TTC549 (cell line): ENCODE measurements at regions not wholly inside any gene's neighbourhood (a gene's known extent, or its start where the extent isn't known, plus 50 kb on each side); places are given as distances from the start of the nearest gene placed in this dataset.
"Not testable (repeated sequence)": the region's sequence is repeated elsewhere in the genome, so short reads cannot be mapped to it uniquely, and the experiment has no call there.

Experiments
- FAIRE-seq: peaks from 2 replicates; lab custom pipeline; 2012; peaks lifted over from hg19 to GRCh38; lab: Jason Lieb, UNC

DNA sequence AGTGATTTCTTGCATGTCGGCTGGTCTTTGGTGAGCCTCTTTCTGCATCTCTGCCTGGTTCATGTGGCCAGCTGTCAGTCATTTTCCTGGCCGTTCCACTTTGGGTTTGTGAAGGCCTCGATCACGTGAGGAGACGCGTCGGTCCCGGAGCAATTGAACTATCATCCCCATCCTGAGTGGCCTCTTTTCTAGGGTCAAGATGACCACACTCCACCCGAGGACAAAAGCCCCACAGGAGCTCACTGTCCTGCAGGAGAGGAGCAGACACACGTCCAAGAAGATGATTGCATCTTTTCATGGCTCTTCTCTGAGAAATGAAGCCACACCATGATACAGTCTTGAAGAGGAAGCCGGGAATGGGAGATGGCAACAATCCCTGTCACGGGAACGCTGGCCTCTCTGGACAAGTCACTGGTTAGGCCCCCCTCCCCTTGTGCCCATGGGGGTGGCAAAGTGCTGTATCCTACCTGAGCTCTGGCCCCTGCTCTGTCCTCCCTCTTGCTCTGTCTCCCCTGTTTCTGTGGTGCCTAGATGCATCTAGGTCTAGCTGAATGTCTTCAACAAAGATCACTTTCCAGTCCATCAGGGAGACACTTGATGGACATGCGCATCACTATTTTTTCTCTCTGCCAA lies 291.4 kb upstream of the ZNF337 start:
- FAIRE-seq: not testable (repeated sequence)

DNA sequence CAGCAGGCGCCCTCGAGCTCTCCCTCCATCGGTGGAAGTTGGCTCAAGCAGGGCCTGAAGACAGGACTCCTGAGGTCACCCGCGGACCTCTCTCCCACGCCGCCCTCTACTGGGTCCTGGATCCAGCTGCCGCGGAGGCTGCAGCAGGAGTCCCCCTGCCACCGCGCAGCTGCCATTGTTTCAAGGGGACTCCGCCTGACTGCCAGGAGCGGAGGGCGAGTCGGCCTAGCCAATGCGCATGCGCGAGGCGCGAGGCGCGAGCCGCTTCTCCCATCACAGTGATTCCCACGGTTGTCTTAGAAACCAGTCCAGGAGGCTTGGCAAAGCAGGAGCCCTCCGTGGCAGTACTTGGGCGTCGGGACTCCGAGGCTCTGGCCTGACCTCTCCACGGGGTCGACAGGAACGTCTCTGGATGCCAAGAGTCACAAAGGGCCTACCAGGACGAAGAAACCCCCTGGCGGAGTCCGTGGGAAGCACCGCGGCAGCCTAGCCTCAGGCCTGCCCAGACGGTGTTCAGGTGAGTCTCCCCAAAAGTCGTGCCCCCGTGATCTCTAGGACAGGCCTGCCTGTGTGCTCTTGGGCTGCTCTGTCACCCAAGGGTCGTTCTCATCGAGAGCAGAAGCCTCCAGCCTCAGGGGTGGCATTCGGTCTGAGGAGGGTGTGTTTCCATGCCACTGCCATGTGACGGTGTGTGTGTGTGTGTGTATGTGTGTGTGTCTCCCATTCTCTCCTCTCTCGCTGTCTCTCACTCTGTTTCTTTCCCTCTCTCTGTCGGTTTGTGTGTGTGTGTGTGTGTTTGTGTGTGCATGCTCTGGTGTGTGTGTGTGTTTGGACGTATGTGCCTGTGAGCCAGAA lies 290.6 kb upstream of the ZNF337 start:
- no peak for FAIRE-seq

DNA sequence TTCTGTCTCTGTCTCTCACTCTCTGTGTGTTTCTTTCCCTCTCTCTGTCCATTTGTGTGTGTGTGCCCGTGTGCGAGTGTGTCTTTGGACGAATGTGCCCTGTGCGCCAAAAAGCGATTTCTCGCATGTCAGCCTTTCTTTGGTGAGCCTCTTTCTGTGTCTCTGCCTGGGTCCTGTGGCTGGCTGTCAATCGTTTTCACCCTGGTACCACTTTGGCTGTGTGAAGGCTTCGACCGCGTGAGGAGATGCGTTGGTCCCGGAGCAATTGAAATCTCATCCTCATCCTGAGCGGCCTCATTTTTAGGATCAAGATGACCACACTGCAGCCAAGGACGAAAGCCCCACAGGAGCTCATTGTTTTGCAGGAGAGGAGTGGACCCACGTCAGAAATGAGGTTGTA lies 288.9 kb upstream of the ZNF337 start:
- FAIRE-seq: no peak

DNA sequence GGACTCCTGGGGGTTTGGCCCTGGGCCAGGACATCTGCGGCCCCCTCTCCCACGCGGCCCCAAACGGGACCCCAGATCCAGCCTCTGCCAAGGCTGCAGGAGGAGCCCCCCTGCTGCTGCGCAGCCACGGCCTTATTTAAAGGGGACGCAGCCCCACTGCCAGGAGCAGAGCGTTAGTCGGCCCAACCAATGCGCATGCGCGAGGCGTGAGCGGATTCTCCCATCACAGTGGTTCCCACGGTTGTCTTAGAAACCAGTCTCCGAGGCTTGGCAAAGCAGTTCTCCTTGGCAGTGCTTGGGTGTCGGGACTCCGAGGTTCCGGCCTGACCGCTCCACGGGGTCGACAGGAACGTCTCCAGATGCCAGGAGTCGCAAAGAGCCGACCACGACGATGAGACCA lies 288.3 kb upstream of the ZNF337 start:
- FAIRE-seq: no peak

DNA sequence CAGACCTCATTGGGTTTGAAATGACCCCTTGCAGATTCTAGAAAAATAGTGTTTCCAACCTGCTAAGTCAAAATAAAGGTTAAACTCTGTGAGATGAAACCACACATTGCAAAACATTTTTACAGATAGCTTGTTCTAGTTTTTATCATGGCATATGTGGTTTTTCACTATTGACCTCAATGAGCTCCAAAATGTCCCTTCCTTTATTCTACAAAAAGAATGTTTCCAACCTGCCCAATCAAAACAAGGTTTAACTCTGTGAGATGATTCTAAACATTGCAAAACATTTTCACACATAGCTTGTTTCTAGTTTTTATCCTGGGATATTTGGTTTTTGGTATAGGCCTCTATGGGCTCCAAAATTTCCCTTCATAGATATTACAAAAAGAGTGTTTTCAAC lies 286.0 kb upstream of the ZNF337 start:
- not testable (repeated sequence) for FAIRE-seq

DNA sequence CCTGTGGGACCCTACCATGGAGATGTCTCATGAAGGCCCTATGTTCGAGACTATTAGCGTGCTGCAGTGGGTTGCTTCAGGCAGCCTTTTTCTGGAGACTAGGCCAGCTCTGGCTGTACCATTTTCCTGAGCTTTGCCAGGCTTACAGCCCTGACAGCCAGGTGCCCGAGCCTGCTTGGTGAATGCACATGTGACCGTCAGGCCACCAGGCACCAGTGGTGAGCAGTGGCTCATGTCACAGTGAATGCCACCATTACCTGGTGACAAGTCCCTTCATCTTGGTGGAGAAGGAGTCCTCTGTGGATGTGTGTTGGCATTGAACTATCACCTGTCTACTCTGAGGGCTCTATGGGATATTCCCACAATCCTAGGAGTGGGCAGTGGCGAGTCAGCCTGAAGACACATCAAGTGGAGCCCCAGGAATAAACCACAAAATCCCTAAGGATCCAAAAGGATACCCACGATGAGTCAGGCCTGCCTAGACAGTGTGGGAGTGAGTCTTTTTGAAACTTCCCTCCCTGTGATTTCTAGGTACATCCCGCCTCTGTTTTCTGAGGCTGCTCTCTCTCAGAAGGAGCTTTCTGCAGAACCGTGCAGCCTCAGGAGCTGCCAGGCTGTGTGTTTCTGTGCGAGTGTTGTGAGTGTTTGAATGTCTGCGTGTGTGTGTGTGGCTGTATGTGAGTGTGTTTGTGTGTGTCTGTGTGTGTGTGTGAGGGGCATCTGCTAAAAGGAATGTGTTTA lies 282.0 kb upstream of the ZNF337 start:
- not testable (repeated sequence) for FAIRE-seq

DNA sequence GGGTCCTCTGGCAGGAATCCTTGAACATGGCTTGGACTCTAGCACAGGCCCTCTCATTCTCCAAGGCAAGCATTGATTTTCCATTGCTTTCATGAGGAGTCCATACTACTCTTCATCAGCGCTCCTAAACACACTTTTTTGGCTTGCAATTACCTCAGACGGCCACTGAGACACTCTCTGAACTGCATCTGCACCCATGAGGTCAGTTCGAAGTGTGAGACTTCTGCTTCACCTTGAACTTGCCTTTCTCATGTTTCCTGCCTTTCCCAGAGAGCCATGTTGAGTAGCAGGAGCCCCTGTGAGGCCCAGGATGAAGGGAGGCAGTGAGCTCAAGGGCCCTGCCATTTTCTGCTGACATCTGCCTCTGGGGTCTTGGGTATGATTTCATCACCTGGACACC lies 279.2 kb upstream of the ZNF337 start:
- not testable (repeated sequence) for FAIRE-seq

DNA sequence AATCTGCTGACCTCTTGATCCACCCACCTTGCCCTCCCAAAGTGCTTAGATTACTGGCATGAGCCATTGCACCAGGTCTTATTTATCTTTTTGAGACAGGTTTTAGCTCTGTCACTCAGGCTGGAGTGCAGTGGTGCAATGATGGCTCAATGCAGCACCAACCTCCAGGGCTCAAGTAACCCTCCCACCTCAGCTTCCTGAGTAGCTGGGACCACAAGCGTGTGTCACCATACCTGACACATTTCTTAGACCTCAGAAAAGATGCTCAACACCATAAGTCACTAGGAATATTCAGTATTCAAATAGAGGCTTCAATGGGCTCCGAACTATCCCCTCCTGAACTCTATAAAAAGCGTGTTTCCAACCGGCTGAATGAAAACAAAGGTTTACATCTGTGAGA lies 268.6 kb upstream of the ZNF337 start:
- not testable (repeated sequence) for FAIRE-seq

DNA sequence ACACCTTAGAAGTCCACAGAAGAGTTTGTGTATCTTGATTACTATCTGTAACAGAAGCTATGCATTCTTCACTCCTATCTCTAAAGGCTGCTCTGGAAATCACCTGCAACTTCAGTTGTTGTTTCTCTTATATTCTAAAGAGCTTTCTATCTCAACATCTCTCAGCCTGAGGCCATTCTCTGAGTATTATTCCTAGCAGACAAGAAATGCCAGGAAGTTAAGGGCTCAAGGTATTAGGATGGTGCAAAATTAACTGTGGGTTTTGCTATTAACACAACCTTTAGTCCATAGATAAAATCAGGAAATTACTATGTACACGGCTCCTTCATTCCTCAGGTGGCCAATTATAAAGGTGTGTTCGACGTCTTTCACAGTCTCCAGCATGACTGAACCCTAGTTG lies 257.2 kb upstream of the ZNF337 start:
- not testable (repeated sequence) for FAIRE-seq

DNA sequence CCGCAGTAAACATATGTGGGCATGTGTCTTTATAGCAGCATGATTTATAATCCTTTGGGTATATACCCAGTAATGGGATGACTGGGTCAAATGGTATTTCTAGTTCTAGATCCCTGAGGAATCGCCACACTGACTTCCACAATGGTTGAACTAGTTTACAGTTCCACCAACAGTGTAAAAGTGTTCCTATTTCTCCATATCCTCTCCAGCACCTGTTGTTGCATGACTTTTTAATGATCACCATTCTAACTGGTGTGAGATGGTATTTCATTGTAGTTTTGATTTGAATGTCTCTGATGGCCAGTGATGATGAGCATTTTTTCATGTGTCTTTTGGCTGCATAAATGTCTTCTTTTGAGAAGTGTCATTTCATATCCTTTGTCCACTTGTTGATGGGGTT lies 238.6 kb upstream of the ZNF337 start:
- not testable (repeated sequence) for FAIRE-seq

DNA sequence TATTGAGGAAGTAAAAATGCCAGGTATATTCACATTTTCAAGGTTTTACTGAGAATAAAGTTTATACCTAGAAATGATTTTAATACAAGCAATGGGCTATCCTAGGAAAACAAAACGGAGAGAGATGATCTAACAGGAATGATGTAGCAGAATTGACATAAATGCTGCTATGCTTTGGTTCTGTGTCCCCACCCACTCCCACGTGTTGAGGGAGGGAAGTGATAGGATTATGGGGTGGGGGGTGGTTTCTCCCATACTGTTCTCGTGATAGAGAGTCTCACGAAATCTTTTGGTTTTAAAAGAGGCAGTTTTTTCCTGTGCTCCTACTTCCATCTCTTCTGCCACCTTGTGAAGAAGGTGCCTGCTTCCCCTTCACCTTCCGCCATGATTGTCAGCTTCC lies 236.2 kb upstream of the ZNF337 start:
- FAIRE-seq: not testable (repeated sequence)

DNA sequence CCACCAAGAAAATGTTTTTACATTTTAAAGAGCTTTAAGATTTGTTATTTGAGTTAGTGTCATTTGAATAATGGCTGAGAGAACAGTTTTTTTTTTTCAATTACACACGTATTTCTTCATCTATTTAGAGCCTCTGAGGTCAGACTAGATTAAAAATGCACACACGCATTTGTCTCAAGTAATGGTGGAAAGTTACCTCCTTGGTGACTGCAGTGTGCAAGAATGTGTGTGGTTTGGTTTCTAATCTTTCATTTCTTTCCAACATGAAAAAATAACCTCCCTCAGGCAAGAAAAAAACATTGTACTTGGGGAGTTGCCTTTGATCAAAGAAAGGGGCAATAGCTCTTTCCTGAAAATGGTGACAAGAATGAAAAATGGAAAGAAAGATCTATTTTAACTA lies 235.5 kb upstream of the ZNF337 start:
- FAIRE-seq: not testable (repeated sequence)

DNA sequence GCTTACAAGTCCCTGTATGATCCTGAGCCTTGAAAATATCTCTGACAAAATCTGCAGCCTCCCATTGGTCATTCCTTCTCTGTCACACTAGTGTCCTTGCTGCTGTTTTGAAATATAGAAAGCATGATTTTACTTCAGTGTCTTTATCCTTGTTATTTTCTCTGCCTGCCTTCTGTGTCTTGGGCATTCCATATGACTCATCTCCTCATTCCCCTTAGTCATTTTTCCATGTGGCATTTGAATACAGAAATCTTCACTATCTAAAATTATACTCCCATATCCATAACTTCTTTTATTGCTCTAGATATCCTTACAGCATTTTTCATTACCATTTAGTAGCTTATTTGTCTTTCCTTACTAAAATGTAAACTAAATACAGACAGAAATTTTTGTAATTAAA lies 205.7 kb upstream of the ZNF337 start:
- FAIRE-seq: not testable (repeated sequence)

DNA sequence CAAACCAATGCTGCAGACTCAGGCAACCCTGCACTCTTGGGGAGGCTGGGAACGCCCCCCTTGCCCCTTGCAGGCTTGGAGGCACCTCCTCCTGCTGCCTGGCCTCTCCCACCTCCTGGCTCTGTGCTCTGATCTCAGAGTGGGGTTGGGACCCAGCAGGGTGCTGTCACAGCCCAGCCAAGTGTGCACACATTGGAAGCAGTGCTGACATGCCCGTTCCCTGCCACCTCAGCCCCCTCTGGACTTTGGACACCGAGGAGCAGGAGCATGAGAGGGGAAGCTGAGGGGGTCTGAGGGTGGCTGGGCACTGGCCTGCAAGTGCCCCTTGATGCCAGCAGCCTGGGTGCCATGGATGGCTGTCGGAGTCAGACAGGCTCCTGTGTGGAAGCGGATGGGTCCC lies 202.0 kb upstream of the ZNF337 start:
- not testable (repeated sequence) for FAIRE-seq

DNA sequence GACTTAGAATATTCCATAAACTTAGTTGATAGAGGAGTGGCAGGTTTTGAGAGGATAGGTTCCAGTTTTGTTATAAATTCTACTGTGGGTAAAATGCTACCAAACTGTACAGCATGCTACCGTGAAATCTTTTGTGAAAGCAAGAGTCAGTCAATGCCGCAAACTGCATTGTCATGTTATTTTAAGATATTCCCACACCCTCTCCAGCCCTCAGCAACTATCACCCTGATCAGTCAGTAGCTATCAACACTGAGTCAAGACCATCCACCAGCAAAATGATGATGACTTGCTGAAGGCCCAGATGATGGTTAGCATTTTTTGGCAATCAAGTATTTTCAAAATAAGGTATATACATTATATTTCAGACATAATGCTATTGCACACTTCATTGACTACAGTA lies 182.4 kb upstream of the ZNF337 start:
- FAIRE-seq: not testable (repeated sequence)

DNA sequence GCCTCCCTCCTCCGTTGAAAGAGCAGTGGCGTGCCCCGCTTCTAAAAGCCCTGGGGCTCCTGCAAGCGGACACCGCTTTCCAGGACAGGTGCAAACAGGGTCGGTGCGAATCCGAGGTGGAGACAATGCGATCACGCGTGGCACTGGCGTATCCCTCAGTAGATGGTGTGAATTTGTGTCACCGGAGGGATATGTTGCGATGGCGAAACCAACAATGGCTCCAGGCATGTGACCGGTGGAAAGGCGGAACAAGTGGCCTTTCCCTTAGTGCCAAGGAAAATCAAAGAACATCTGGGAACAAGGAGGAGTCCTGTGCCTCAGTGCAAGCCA lies 172.0 kb upstream of the ZNF337 start:
- not testable (repeated sequence) for FAIRE-seq

DNA sequence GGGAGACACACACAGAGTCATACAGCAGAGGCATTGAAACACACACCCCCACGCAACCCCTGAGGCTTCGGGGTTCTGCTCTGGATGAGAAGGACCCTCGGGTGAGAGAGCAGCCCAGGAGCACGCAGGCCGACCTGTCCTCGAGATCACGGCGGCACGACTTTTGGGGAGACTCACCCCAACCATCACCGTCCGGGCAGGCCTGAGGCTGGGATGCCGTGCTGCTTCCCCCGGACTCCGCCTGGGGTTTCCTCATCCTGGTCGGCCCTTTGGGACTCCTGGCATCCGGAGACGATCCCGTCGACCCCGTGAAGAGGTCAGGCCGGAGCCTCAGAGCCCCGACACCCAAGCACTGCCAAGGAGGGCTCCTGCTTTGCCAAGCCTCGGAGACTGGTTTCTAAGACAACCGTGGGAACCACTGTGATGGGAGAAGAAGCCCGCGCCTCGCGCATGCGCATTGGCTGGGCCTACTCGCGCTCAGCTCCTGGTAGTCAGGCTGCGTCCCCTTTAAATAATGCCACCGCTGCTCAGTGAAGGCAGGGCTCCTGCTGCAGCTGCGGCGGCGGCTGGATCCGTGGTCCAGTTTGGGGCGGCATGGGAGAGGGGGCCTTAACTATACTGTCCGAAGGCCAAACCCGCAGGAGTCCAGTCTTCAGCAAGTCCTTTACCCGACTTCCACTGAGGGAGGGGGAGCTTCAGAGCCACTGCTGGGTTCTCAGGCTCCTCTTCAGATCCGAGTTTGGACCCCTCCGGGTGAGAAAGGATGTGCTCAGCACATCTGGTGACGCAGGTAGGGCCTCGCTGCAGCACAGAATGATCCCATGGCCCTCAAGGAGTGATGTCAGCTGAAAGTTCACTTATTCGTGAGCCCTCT lies 171.4 kb upstream of the ZNF337 start:
- FAIRE-seq: no peak

DNA sequence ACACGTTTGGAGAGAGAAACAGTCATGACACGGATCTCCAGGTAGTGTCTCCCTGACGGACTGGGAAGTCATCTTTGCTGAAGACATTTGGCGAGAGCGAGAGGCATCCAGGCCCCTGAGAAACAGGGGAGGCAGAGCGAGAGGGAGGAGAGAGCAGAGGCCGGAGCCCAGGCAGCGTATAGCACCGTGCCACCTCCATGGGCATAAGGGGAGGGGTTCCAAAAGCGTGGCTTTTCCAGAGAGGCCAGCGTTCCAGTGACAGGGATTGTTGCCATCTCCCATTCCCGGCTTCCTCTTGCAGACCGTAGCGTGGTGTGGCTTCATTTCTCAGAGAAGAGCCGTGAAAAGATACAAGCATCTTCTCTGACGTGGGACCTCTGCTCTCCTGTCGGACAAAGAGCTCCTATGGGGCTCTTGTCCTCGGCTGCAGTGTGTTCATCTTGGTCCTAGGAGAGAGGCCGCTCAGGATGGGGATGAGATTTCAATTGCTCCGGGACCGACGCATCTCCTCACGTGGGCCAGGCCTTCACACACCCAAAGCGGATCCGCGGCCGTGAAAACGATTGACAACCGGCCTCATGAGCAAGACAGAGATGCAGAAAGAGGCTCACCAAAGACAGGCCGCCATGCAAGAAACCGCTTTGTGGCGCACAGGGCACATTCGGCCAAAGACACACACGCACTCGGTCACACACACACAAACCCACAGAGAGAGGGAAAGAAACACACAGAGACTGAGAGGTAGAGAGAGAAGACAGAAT lies 170.5 kb upstream of the ZNF337 start:
- not testable (repeated sequence) for FAIRE-seq

DNA sequence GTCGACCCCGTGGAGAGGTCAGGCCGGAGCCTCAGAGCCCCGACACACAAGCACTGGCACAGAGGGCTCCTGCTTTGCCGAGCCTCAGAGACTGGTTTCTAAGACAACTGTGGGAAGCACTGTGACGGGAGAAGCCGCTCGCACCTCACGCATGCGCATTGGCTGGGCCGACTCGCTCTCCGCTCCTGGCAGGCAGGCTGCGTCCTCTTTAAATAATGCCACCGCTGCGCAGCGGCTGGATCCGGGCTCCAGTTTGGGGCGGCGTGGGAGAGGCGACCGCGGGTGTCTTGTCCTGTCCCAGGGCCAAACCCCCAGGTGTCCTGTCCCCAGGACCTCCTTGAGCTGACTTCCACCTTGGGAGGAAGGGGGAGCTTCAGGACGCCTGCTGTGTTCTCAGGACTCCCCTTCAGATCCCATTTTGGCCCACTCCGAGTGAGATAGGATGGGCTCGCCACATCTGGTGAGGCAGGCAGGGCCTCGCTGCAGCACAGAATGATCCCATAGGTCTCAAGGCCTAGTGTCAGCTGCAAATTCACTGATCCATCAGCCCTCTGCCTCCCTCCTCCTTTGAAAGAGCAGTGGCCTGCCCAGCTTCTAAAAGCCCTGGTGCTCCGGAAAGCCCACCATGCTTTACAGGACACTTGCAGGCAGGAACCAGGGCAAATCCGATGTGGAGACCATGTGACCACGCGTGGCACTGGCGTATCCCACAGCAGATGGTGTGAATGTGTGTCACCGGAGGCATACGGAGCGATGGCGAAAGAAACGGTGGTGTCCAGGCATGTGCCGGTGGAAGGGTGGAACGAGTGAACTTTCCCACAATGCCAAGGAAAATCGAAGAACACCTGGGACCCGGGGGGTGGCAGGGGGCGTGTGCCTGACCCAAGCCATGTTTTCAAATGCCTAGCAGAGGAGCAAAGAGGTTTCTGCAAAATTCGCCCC lies 169.3 kb upstream of the ZNF337 start:
- no peak for FAIRE-seq
